Mesenchymal stem cell (in vitro differentiated cells and primary cell): ENCODE measurements at regions not wholly inside any gene's neighbourhood (a gene's known extent, or its start where the extent isn't known, plus 50 kb on each side); places are given as distances from the start of the nearest gene placed in this dataset.

Experiments used
- DNase-seq: peaks from one replicate; pipeline ENCODE4 v3.0.0-alpha.2; 2013
- H2AFZ ChIP-seq: one replicate; pipeline ENCODE4 v1.6.1; 2013; ENCODE audit warnings: low read depth, mild to moderate bottlenecking, control low read depth, inconsistent platforms, low read length, moderate library complexity
- H2AK5ac ChIP-seq: 2 replicates; pipeline ENCODE4 v1.6.1; 2013; ENCODE audit warnings: low read length, moderate library complexity, mild to moderate bottlenecking, inconsistent platforms; ENCODE audit not compliant: severe bottlenecking
- H2BK120ac ChIP-seq: one replicate; pipeline ENCODE4 v1.6.1; 2013; ENCODE audit warnings: low read depth, mild to moderate bottlenecking, inconsistent platforms, low read length, moderate library complexity
- H2BK12ac ChIP-seq, 2 experiments: one replicate each; pipeline ENCODE4 v1.6.1; 2013; ENCODE audit warnings: inconsistent platforms in 2 of 2, low read length in 2 of 2, mild to moderate bottlenecking in 2 of 2, moderate library complexity in 2 of 2, control low read depth in 1 of 2
- H2BK15ac ChIP-seq: one replicate; pipeline ENCODE4 v1.6.1; 2013; ENCODE audit warnings: mild to moderate bottlenecking, low read depth, inconsistent platforms; ENCODE audit not compliant: poor library complexity, severe bottlenecking
- H2BK5ac ChIP-seq: 2 replicates; pipeline ENCODE4 v1.6.1; 2013; ENCODE audit warnings: low read depth, mild to moderate bottlenecking, low read length, control low read depth, inconsistent platforms; ENCODE audit not compliant: poor library complexity, severe bottlenecking
- H3K14ac ChIP-seq, 2 experiments: one replicate each; pipeline ENCODE4 v1.6.1; 2013; ENCODE audit warnings: inconsistent platforms in 2 of 2, low read length in 2 of 2, control low read depth in 1 of 2, mild to moderate bottlenecking in 1 of 2, moderate library complexity in 1 of 2
- H3K18ac ChIP-seq, 2 experiments: one replicate each; pipeline ENCODE4 v1.6.1; 2013; ENCODE audit warnings: inconsistent platforms in 2 of 2, low read length in 2 of 2, control low read depth in 1 of 2, low read depth in 1 of 2, mild to moderate bottlenecking in 1 of 2
- H3K23ac ChIP-seq, 2 experiments: one replicate each; pipeline ENCODE4 v1.6.1; 2013; ENCODE audit warnings: inconsistent platforms in 2 of 2, low read length in 2 of 2, mild to moderate bottlenecking in 2 of 2, moderate library complexity in 2 of 2, control low read depth in 1 of 2
- H3K27ac ChIP-seq: 2 replicates; pipeline ENCODE4 v1.5.1; 2013; ENCODE audit warnings: mild to moderate bottlenecking, moderate library complexity, low read length, control low read depth, inconsistent platforms; ENCODE audit not compliant: poor library complexity, severe bottlenecking
- H3K27me3 ChIP-seq, 2 experiments: 2 replicates each; pipeline versions ENCODE4 v1.6.1 to v1.7.0; 2013; ENCODE audit warnings: low read length in 2 of 2, mild to moderate bottlenecking in 2 of 2, moderate library complexity in 2 of 2, control low read depth in 1 of 2, inconsistent platforms in 1 of 2; ENCODE audit not compliant: control insufficient read depth in 1 of 2, insufficient read depth in 1 of 2
- H3K36me3 ChIP-seq, 2 experiments: 2 replicates each; pipeline versions ENCODE4 v1.6.1 to v1.7.0; 2013; ENCODE audit warnings: low read length in 2 of 2, control low read depth in 1 of 2, inconsistent platforms in 1 of 2, low read depth in 1 of 2, mild to moderate bottlenecking in 1 of 2; ENCODE audit not compliant: insufficient read depth in 2 of 2, control insufficient read depth in 1 of 2
- H3K4ac ChIP-seq, 2 experiments: one replicate each; pipeline ENCODE4 v1.6.1; 2013; ENCODE audit warnings: inconsistent platforms in 2 of 2, low read length in 2 of 2, mild to moderate bottlenecking in 2 of 2, moderate library complexity in 2 of 2, control low read depth in 1 of 2, low read depth in 1 of 2
- H3K4me1 ChIP-seq: 2 replicates; pipeline ENCODE4 v1.6.1; 2013; ENCODE audit warnings: low read depth, low read length, control low read depth; ENCODE audit not compliant: control insufficient read depth, insufficient read depth
- H3K4me2 ChIP-seq: 2 replicates; pipeline ENCODE4 v1.6.1; 2013; ENCODE audit warnings: low read length, mild to moderate bottlenecking, inconsistent platforms; ENCODE audit not compliant: poor library complexity, severe bottlenecking
- H3K4me3 ChIP-seq, 2 experiments: 2 replicates each; pipeline versions ENCODE4 v1.5.1 to v1.7.0; 2013; ENCODE audit warnings: low read length in 2 of 2, mild to moderate bottlenecking in 2 of 2, control low read depth in 1 of 2, low read depth in 1 of 2; ENCODE audit not compliant: insufficient read depth in 1 of 2
- H3K79me1 ChIP-seq: replicated peaks from 2 replicates; pipeline ENCODE4 v1.6.1; 2013; ENCODE audit warnings: mild to moderate bottlenecking, control low read depth, low read length, inconsistent platforms; ENCODE audit not compliant: poor library complexity, severe bottlenecking
- H3K9ac ChIP-seq: 2 replicates; pipeline ENCODE4 v1.7.0; 2013; ENCODE audit warnings: mild to moderate bottlenecking, low read length, moderate library complexity
- H3K9me3 ChIP-seq: 2 replicates; pipeline ENCODE4 v1.7.0; 2013; ENCODE audit warnings: mild to moderate bottlenecking, low read length; ENCODE audit not compliant: control insufficient read depth
- H4K8ac ChIP-seq: one replicate; pipeline ENCODE4 v1.6.1; 2013; ENCODE audit warnings: inconsistent platforms, mild to moderate bottlenecking, low read length, moderate library complexity
- H4K91ac ChIP-seq: one replicate; pipeline ENCODE4 v1.6.1; 2013; ENCODE audit warnings: mild to moderate bottlenecking, low read length, inconsistent platforms
- WGBS: methylation state at CpG from one replicate; pipeline ENCODE4 v1.1.7; 2013; ENCODE audit warnings: mixed read lengths; 5-methylcytosine and 5-hydroxymethylcytosine counted together

- no peak overlapping the region for H2BK12ac ChIP-seq
- no peaks in the 10 kb centered on the region for H3K36me3 ChIP-seq
- no peak overlapping the region for H3K4me2 ChIP-seq
- H3K18ac ChIP-seq = no peak overlapping the region
- H3K4ac ChIP-seq = no peak overlapping the region
- H3K79me1 ChIP-seq = no peaks in the 10 kb centered on the region
- no peak overlapping the region for H4K91ac ChIP-seq
- no peak overlapping the region for H2AFZ ChIP-seq
- H2AK5ac ChIP-seq = no peak overlapping the region
- DNase-seq = no peak
- H3K4me1 ChIP-seq = no peaks in the 10 kb centered on the region
- no peak overlapping the region for H3K9ac ChIP-seq
- 100% methylated on average over 1 of the region's 1 CpG for whole genome bisulfite sequencing
- H3K9me3 ChIP-seq = no peaks in the 10 kb centered on the region
- H3K4me3 ChIP-seq = no peak overlapping the region
- H2BK15ac ChIP-seq = no peak overlapping the region
- H3K27me3 ChIP-seq = peaks cover 21 to 59% of the 10 kb centered on the region in 2 experiments
- no peak overlapping the region for H2BK5ac ChIP-seq
- no peak overlapping the region for H2BK120ac ChIP-seq
- no peak overlapping the region for H3K27ac ChIP-seq
- no peak overlapping the region for H4K8ac ChIP-seq
- H3K14ac ChIP-seq = no peak overlapping the region
- no peak overlapping the region for H3K23ac ChIP-seq
Measured at GRCh38 chr15:38614621-38615020, 50.0 kb upstream of the RASGRP1 start.

- H2BK5ac ChIP-seq = no peak overlapping the region
- whole genome bisulfite sequencing = 91% methylated on average over 2 of the region's 2 CpGs
- H2BK15ac ChIP-seq = no peak overlapping the region
- H3K4me3 ChIP-seq = no peak overlapping the region
- H2AFZ ChIP-seq = no peak overlapping the region
- no peak overlapping the region for H4K8ac ChIP-seq
- peaks cover 21 to 82% of the 10 kb centered on the region in 2 experiments for H3K27me3 ChIP-seq
- H3K14ac ChIP-seq = no peak overlapping the region
- no peak overlapping the region for H3K9ac ChIP-seq
- no peak for DNase-seq
- no peak overlapping the region for H2BK120ac ChIP-seq
- H3K18ac ChIP-seq = no peak overlapping the region
- H3K23ac ChIP-seq = no peak overlapping the region
- no peak overlapping the region for H4K91ac ChIP-seq
- H3K36me3 ChIP-seq = no peaks in the 10 kb centered on the region
- no peak overlapping the region for H2AK5ac ChIP-seq
- H3K27ac ChIP-seq = no peak overlapping the region
- no peak overlapping the region for H3K4ac ChIP-seq
- H2BK12ac ChIP-seq = no peak overlapping the region
- no peak overlapping the region for H3K4me2 ChIP-seq
- no peaks in the 10 kb centered on the region for H3K79me1 ChIP-seq
- peaks cover 2% of the 10 kb centered on the region for H3K4me1 ChIP-seq
- no peaks in the 10 kb centered on the region for H3K9me3 ChIP-seq
Measured at GRCh38 chr15:38617831-38618230, 53.2 kb upstream of the RASGRP1 start.

- 95% methylated on average over 4 of the region's 4 CpGs for WGBS
- H3K4me3 ChIP-seq = no peak overlapping the region
- peaks cover 2% of the 10 kb centered on the region for H3K4me1 ChIP-seq
- H3K9me3 ChIP-seq = no peaks in the 10 kb centered on the region
- H2BK5ac ChIP-seq = no peak overlapping the region
- H2BK120ac ChIP-seq = no peak overlapping the region
- H3K9ac ChIP-seq = no peak overlapping the region
- no peak overlapping the region for H2AFZ ChIP-seq
- no peak overlapping the region for H3K27ac ChIP-seq
- H3K4ac ChIP-seq = no peak overlapping the region
- no peak overlapping the region for H3K14ac ChIP-seq
- no peak overlapping the region for H3K23ac ChIP-seq
- no peak overlapping the region for H2BK12ac ChIP-seq
- no peak overlapping the region for H4K8ac ChIP-seq
- no peak overlapping the region for H2AK5ac ChIP-seq
- no peak overlapping the region for H4K91ac ChIP-seq
- no peak overlapping the region for H3K18ac ChIP-seq
- H3K36me3 ChIP-seq = no peaks in the 10 kb centered on the region
- H3K79me1 ChIP-seq = no peaks in the 10 kb centered on the region
- DNase-seq = no peak
- H2BK15ac ChIP-seq = no peak overlapping the region
- H3K4me2 ChIP-seq = no peak overlapping the region
- H3K27me3 ChIP-seq = peaks cover 21 to 79% of the 10 kb centered on the region in 2 experiments
Measured at GRCh38 chr15:38618242-38618955, 53.8 kb upstream of the RASGRP1 start.

GRCh38 chr15:38620098-38620497 is 55.5 kb upstream of the RASGRP1 start:
- H2BK12ac ChIP-seq = no peak overlapping the region
- H3K36me3 ChIP-seq = no peaks in the 10 kb centered on the region
- 79% methylated on average over 2 of the region's 2 CpGs for WGBS

More at GRCh38 chr15:38620098-38620497, 55.5 kb upstream of the RASGRP1 start:
- H3K23ac ChIP-seq = no peak overlapping the region
- no peak overlapping the region for H3K4me3 ChIP-seq
- no peak overlapping the region for H4K91ac ChIP-seq
- H2BK15ac ChIP-seq = no peak overlapping the region
- no peak overlapping the region for H2BK5ac ChIP-seq
- no peak overlapping the region for H3K9ac ChIP-seq
- no peak for DNase-seq
- H3K27me3 ChIP-seq = peaks cover 21 to 70% of the 10 kb centered on the region in 2 experiments
- H2BK120ac ChIP-seq = no peak overlapping the region
- H3K14ac ChIP-seq = no peak overlapping the region
- H3K4me1 ChIP-seq = peaks cover 4% of the 10 kb centered on the region
- no peaks in the 10 kb centered on the region for H3K79me1 ChIP-seq
- H2AK5ac ChIP-seq = no peak overlapping the region
- H3K4me2 ChIP-seq = no peak overlapping the region
- H3K9me3 ChIP-seq = no peaks in the 10 kb centered on the region
- no peak overlapping the region for H3K4ac ChIP-seq
- H3K27ac ChIP-seq = no peak overlapping the region
- H2AFZ ChIP-seq = no peak overlapping the region
- no peak overlapping the region for H3K18ac ChIP-seq
- H4K8ac ChIP-seq = no peak overlapping the region
